OCI-LY7 (cell line): ENCODE measurements at regions not wholly inside any gene's neighbourhood (a gene's known extent, or its start where the extent isn't known, plus 50 kb on each side); places are given as distances from the start of the nearest gene placed in this dataset.

Experiments used
- EZH2phosphoT487 ChIP-seq: fragments of 200-600 bp; sonication (generic); IDR thresholded peaks from 2 replicates; pipeline ENCODE4 v1.6.1; 2018; ENCODE audit warnings: low read depth, borderline replicate concordance, mild to moderate bottlenecking, mixed run types, antibody characterized with exemption, low read length, moderate library complexity, mixed read lengths
- TF ChIP-seq, protein P1 (sequence below): fragments of 200-600 bp; sonication (generic); conservative IDR thresholded peaks from 2 replicates; pipeline ENCODE4 v1.5.1; 2014; ENCODE audit warnings: mild to moderate bottlenecking, antibody characterized with exemption, low read length, moderate library complexity, mixed read lengths

DNA sequence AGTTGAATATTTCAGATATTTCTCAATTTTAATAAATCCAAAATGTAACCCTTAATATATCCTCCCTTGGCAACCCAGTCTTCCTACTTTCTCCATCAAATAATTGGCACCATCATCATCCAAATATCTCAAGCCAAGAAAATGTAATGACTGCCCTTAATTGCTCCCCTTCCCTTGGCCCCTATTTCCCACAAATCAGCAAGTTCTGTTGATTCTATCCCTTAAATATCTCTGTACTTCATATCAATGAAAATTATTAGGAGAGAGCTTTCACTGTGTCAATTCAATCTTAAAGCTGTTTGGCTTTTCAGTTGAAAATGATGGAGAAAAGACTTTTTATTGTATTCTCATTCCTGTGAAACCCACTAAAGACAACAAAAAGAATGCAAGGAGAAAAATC, 349.8 kb downstream of the HINT1 start:
- TF ChIP-seq, protein P1, sequence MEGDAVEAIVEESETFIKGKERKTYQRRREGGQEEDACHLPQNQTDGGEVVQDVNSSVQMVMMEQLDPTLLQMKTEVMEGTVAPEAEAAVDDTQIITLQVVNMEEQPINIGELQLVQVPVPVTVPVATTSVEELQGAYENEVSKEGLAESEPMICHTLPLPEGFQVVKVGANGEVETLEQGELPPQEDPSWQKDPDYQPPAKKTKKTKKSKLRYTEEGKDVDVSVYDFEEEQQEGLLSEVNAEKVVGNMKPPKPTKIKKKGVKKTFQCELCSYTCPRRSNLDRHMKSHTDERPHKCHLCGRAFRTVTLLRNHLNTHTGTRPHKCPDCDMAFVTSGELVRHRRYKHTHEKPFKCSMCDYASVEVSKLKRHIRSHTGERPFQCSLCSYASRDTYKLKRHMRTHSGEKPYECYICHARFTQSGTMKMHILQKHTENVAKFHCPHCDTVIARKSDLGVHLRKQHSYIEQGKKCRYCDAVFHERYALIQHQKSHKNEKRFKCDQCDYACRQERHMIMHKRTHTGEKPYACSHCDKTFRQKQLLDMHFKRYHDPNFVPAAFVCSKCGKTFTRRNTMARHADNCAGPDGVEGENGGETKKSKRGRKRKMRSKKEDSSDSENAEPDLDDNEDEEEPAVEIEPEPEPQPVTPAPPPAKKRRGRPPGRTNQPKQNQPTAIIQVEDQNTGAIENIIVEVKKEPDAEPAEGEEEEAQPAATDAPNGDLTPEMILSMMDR = no peak
- no peak for TF ChIP-seq EZH2phosphoT487
